ENCODE measurements at regions not wholly inside any gene's neighbourhood (a gene's known extent, or its start where the extent isn't known, plus 50 kb on each side); places are given as distances from the start of the nearest gene placed in this dataset.

DNA sequence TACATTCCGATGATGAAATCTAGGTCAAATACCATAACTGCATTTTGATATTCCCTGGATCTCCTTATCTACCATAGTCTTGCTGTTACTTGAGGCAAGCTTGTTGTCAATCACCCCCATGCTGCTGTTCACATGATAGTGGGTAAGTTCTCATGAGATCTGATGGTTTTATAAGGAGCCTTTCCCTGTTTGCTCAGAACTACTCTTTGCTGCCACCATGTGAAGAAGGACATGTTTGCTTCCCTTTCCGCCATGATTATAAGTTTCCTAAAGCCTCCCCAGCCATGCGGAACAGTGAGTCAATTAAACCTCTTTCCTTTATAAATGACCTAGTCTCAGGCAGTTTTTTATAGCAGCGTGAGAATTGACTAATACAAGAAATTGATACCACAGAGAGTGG, 432.0 kb downstream of the GLUD2 start:
- peak; percentile 3 for DNase-seq (ENCODE audit: low read depth)
- TF ChIP-seq, protein P1, sequence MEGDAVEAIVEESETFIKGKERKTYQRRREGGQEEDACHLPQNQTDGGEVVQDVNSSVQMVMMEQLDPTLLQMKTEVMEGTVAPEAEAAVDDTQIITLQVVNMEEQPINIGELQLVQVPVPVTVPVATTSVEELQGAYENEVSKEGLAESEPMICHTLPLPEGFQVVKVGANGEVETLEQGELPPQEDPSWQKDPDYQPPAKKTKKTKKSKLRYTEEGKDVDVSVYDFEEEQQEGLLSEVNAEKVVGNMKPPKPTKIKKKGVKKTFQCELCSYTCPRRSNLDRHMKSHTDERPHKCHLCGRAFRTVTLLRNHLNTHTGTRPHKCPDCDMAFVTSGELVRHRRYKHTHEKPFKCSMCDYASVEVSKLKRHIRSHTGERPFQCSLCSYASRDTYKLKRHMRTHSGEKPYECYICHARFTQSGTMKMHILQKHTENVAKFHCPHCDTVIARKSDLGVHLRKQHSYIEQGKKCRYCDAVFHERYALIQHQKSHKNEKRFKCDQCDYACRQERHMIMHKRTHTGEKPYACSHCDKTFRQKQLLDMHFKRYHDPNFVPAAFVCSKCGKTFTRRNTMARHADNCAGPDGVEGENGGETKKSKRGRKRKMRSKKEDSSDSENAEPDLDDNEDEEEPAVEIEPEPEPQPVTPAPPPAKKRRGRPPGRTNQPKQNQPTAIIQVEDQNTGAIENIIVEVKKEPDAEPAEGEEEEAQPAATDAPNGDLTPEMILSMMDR (IDR thresholded peaks at IDR 0.05; ENCODE audit: insufficient read depth, low read depth, low read length, missing control alignments) = peak; percentile 6
- no peak overlapping the region for H3K4me3 ChIP-seq (ENCODE audit: low read length)

DNA sequence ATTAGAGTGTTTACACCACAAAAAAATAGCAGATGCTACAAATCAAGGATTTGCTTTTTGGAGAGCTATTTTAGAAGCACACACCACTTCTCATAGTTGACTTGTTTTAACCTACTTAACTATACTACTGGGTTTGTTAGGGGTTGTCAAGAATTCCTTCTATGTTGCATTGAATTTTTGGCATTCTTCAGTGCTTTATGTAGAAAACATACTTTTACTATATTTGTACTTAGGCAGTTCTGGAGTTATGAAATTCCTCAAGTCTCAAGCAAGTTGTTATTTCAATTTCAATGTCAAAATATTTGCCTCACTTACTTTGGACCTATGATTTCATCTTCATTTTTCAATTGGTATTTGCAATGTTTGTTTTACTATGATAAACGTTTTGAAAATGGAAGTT, 449.6 kb downstream of the GLUD2 start:
- DNase-seq (ENCODE audit: low read depth) = no peak
- TF ChIP-seq, protein P1 (IDR thresholded peaks at IDR 0.05; ENCODE audit: insufficient read depth, low read depth, low read length, missing control alignments) = no peak
- H3K4me3 ChIP-seq (ENCODE audit: low read length) = no peak overlapping the region

DNA sequence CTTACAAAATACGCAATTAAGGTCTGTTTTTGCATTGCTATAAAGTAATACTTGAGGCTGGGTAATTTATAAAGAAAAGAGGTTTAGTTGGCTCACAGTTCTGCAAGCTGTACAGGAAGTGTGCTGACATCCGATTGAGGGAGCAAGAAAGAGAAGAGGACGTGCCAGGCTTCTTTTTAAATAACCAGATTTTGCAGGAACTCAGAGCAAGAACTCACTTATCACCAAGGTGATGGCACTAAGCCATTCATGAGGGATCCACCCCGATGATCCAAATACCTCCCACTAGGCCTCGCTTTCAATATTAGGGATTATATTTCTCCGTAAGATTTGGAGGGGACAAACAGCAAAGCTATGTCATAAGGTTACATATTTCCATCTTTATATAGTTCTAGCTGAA, 456.7 kb downstream of the GLUD2 start:
- no peak for DNase-seq (ENCODE audit: low read depth)
- TF ChIP-seq, protein P1 (IDR thresholded peaks at IDR 0.05; ENCODE audit: insufficient read depth, low read depth, low read length, missing control alignments) = no peak
- H3K4me3 ChIP-seq (ENCODE audit: low read length) = no peak overlapping the region

DNA sequence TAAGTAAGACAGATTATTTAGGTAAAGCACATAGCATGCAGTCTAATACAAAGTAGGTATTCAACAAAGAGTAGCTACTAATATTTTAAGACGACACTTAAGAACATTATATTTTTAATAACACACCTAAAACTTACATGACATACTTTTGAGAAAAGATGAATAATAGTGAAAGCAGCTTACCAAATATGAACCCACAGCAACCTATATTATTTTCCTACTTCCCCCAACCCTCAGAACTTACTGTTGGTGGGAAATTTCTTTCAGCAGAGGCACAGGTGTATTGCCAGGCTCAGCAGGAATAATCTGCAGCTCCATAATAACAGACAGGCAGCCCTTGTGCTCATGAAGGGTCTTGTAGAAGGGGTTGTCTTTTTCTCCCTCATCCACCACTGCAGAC, 498.9 kb downstream of the GLUD2 start:
- DNase-seq (ENCODE audit: low read depth) = no peak
- TF ChIP-seq, protein P1 (IDR thresholded peaks at IDR 0.05; ENCODE audit: insufficient read depth, low read depth, low read length, missing control alignments) = no peak
- H3K4me3 ChIP-seq (ENCODE audit: low read length) = no peak overlapping the region

DNA sequence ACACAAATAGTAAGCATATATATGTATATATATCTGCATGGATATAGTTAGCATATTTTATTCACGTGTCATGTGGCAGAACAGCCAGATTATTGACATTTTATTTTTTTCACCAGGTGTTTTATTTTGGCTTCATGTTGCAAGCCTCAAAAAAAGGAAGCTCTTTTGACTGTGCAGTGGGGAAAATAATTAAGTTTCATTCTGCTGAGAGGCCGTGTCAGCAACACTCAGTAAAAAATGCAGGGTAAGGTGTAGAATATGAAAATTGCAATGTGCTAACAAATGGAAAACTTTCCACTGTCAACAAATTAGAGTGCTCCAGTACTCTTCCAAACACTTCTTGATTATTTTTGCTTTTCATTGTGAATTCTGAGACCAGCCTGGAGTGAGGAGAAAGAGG, 511.5 kb downstream of the GLUD2 start:
- TF ChIP-seq, protein P1 (IDR thresholded peaks at IDR 0.05; ENCODE audit: insufficient read depth, low read depth, low read length, missing control alignments) = no peak
- no peak overlapping the region for H3K4me3 ChIP-seq (ENCODE audit: low read length)
- DNase-seq (ENCODE audit: low read depth) = no peak

DNA sequence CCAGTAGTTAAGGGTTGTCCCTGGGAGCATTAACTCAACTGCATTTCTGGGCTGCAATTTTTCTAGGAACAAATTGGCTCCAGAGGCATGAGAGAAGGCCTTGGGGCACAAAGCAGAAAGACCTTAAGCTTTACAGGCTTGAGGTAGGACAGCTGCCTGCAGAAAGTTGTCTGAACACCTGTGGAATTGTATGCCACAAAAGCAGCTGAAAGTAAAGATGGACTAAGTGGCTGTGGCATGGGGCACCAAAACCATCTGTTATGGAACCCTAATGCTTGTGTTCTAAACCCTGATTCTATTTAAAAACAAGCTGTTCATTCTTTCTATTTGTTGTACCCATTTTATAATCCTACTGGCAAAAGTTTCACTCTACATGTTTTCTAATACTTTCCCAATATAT, 515.2 kb downstream of the GLUD2 start:
- H3K4me3 ChIP-seq (ENCODE audit: low read length) = no peak overlapping the region
- TF ChIP-seq, protein P1 (IDR thresholded peaks at IDR 0.05; ENCODE audit: insufficient read depth, low read depth, low read length, missing control alignments) = no peak
- DNase-seq (ENCODE audit: low read depth) = no peak

DNA sequence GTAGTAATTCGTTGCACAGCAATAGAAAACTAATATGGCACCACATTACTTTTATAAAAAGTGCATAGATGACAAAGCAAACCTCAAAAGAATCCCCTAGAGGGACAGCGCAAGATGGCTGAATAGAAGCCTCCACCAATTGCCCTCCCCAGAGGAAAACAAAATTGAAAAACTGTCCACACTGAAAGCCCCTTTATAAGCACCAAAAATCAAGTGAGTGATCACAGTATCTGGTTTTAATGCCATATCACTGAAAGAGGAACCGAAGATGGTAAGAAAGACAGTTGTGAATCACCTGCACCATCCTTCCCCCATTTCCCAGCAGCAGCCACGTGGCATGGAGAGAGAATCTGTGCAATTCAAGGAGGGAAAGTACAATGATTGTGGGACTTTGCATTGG, 522.2 kb downstream of the GLUD2 start:
- no peak for DNase-seq (ENCODE audit: low read depth)
- H3K4me3 ChIP-seq (ENCODE audit: low read length) = no peak overlapping the region
- TF ChIP-seq, protein P1 (IDR thresholded peaks at IDR 0.05; ENCODE audit: insufficient read depth, low read depth, low read length, missing control alignments) = no peak
